HG02678 (cell line): ENCODE measurements at regions not wholly inside any gene's neighbourhood (a gene's known extent, or its start where the extent isn't known, plus 50 kb on each side); places are given as distances from the start of the nearest gene placed in this dataset.

Experiments
- ATAC-seq: cut with Tn5 transposase; IDR thresholded peaks from one replicate; pipeline ENCODE4 v1.9.1; 2021; ENCODE audit warnings: mild to moderate bottlenecking, moderate library complexity; ENCODE audit not compliant: unreplicated experiment

DNA sequence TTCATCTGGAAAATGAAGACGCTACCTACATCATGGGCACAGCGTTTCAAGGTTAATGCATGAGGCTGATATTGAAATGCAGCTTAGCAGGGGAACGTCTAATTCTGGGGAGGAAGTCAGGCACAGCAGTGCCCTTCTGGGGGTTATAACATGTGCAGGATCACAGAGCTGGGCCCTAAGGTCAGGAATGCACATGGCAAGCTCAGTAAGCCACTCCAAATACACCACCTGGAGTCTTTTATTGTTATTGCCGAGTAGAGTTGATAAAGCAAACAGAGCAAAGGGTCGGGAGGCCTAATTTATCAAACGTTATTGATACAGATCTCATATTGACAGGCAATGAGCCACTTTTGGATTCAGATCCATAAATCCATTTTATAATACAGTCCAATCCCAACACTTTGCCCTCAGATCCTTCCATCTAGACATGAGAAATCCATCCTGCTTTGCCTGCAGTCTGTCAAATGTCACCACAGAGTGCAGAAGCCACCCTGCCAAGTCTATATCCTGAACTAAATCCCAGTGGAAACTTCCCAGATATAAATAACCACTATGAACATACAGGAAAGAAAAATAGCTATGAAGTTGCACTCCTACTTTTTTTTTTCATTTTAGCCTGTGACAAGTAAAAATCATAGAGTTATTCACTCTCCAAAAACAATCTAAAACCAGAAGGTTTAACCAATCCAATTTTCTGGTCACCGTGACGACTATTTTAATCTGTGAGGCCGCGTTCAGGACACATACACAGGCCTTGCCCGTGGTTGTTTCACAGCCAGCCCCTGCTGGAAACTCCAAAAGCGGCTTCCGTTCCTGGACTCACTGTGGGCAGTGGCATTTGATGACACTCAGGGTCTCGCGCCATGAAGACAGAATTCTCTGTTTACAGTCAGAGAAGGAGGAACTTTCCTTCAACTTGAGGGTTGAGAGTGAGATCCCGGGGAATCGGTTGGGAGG is 335.4 kb downstream of the DHX15 start:
- no peak for ATAC-seq

GRCh38 chr4:24245491-24245820 is 338.9 kb downstream of the DHX15 start:
- ATAC-seq: no peak

GRCh38 chr4:24244663-24245490 is 339.5 kb downstream of the DHX15 start:
- no peak for ATAC-seq

DNA sequence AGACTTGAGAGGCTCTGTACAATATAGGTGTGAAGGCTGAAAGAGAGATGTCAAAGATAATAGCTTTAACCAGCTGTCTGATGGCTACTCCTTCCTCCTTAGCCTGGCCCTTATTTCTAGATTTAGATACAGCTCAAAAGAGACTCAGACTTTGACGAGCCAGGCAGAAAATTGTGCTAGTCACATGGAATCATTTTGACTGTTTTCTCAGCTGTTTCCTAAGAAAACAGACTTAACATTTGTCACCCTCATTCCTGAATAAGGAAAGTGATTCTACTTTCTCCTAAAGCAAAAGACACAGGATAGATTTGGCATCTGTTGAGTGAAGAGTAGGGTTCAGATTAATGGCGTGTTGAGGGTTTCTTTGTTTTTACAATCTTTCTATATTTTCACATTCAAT is 340.7 kb downstream of the DHX15 start:
- no peak for ATAC-seq

DNA sequence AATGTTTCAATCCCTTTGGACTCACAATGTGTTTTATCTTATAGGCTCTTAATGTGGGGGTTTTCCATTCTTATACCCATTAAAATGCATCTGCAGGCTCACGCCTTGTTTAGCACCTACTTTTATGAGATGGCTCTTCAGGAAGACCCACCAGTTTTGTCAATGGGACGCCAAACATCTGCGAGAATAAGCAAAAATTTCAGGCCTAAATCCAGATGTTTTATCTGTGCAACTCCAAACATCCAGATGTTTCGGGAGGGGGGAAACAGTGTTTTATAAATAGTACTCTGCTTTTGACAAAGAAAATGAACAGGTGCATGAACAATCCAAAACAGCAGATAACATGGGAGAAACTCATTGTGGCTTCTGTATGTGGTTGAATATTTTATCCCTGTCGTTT is 342.8 kb downstream of the DHX15 start:
- no peak for ATAC-seq

DNA sequence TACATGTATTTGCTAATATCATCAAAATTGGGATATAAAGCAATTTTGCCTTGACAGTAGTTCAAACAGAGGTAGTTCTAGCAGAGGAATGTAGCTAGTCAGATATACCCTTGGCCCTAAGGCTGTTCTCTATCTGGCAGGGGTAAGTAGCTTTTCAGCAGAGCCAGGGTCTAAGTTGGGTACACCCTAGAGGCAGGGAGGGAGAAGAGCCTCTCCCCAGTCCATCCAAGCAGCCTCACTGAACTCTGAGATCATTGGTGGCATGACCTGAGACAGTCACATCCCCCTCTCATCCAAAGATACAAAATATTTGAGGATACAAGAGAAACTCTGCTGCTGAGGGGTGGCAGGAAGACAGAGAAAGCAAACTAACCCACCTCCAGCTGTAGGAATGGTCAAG is 343.7 kb downstream of the DHX15 start:
- ATAC-seq: no peak

DNA sequence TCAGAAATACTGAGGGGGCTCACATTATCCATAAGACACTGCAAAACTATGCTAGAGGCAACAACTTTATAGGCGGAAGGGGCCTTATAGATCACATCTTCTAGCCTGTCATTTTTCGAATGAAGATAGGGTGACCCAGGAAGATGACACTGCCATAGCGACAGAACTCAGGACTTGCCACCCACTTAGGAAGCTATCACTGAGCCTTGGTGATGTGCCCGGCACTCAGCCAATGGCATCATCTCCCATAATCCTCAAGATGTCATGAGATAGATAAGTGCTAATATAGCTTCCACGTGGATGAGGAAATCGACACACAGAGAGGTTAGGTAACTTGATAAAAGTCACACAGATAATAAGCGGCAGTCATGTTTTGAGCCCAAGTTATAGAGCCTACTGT is 346.6 kb downstream of the DHX15 start:
- no peak for ATAC-seq

DNA sequence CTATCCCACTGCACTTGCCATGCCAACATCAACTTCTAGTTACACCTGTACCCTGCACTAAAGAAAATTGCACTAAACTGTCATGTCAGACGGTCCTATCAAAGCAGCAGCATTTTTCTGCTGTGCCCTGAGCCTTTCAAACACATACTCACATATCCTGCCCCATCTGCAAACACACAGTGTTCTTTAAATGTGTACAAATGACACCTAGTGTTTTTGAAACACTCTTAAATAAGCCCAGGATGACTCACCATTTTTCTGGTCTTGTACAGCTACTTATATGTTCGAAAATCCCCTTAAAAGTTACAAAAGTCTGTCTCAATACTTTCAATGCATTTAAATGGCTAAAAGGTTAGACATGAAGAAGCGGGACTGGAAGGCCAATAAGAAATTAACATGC is 346.7 kb upstream of the PPARGC1A start:
- no peak for ATAC-seq

- no peak for ATAC-seq
Observed at GRCh38 chr4:24236120-24236519, 346.3 kb upstream of the PPARGC1A start.

- ATAC-seq: no peak
Observed at GRCh38 chr4:24235618-24236017, 345.8 kb upstream of the PPARGC1A start.

DNA sequence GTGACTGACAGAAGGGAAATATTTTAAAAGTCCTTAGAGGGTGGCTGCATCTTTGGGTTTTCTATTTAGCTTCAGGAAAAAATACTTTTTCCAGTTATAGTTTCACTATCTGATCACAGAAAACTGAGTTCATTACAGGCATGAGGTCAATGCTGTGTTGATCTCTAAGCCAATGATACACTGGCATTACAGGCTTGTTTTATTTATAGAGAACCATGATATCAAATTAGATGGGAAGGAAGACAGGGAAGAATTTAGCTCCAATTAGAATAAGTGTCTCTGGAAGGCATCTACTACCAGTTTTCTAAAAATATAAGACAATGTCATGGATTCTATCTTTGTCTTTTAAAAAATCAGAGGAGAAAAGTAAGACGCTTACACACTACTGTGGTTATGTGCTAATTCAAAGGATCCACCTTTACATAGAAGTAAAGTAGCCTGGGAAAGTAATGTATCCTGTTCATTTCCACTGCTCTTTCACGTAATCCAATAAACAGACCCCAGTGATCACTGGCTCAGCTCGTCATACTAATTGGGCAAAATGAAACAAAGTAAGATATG is 344.5 kb upstream of the PPARGC1A start:
- ATAC-seq: no peak

- no peak for ATAC-seq
Observed at GRCh38 chr4:24230955-24231354, 341.1 kb upstream of the PPARGC1A start.

GRCh38 chr4:24229978-24230377 is 340.1 kb upstream of the PPARGC1A start:
- no peak for ATAC-seq

- no peak for ATAC-seq
Observed at GRCh38 chr4:24228692-24229091, 338.8 kb upstream of the PPARGC1A start.

- ATAC-seq: no peak
Observed at GRCh38 chr4:24226667-24227066, 336.8 kb upstream of the PPARGC1A start.

- ATAC-seq: no peak
Observed at GRCh38 chr4:24226023-24226422, 336.2 kb upstream of the PPARGC1A start.

DNA sequence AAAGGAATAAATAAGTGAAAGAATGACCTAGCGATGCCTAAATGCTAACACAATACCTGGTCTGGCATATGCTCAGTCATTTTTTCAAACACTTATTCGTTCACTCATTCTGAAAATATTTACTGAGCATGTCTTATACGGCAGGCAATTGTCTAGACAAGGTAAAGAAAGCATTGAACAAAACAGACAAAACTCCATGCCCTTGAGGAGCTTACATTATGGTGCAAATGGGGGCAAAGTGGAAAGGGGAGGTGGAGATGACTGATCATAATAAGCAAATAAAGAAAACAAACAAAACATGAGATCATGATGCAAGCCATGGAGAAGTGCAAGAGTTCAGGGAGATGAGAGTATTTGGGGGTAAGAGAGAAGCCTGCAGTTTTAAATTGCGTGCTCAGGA is 334.6 kb upstream of the PPARGC1A start:
- ATAC-seq: no peak

DNA sequence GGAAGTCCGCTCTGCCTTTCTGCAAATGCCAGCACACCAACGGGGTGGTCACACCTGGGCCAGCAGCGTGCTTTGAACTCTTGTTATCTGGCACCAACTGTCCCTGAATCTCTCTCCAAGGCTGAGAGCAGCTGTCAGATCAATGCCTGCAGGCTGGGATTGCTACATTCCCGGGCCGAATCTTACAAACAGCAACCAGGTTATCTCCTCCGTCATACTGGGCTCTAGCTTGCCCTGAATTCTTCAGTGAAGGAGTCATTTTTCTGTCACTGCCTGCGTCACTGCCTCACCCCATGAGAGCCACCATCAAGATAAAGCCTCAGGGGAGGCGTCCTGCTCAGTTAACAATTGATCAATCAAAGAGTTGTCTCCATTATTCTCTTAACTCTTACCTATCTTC is 329.4 kb upstream of the PPARGC1A start:
- ATAC-seq: no peak

DNA sequence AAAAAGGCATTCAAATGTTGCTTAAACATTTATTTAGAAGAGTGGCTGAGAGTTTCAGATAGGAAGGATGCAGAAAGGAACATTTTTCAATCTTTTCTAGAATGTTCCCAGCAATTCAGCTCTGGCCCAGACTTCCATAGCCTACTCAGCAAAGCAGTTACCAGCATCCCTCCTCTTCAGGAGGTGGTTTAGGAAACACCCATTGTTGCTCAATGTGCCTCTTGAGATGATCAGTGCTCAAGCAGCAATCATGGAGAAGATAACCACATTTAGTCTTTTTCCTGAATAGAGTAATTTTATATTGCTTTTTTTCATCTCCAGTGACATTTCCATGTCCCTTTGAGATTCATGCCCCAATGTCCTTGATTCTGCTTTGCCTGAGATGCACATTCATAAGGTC is 328.7 kb upstream of the PPARGC1A start:
- no peak for ATAC-seq

- ATAC-seq: no peak
Observed at GRCh38 chr4:24214796-24215195, 324.9 kb upstream of the PPARGC1A start.

DNA sequence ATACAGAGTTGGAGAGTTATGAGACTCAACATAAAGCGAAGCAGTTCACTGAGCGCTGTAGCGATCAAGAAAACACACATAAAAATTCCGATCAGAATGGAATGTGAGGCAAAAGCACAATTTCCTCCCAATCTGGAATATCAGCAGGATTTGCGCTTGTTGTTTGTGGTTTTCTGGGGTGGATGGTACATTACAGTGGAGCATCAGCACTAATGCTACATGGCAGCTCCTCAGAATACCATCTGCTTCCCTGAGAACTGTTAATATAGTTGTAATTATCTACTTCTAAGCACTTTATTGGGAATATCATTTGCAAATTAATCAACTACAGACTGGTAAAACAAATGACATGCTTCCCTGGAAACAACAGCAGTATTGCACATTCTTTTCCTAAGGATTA is 324.1 kb upstream of the PPARGC1A start:
- ATAC-seq: no peak

GRCh38 chr4:24212642-24213041 is 322.8 kb upstream of the PPARGC1A start:
- no peak for ATAC-seq
